ENCODE measurements at regions not wholly inside any gene's neighbourhood (a gene's known extent, or its start where the extent isn't known, plus 50 kb on each side); places are given as distances from the start of the nearest gene placed in this dataset.

DNA sequence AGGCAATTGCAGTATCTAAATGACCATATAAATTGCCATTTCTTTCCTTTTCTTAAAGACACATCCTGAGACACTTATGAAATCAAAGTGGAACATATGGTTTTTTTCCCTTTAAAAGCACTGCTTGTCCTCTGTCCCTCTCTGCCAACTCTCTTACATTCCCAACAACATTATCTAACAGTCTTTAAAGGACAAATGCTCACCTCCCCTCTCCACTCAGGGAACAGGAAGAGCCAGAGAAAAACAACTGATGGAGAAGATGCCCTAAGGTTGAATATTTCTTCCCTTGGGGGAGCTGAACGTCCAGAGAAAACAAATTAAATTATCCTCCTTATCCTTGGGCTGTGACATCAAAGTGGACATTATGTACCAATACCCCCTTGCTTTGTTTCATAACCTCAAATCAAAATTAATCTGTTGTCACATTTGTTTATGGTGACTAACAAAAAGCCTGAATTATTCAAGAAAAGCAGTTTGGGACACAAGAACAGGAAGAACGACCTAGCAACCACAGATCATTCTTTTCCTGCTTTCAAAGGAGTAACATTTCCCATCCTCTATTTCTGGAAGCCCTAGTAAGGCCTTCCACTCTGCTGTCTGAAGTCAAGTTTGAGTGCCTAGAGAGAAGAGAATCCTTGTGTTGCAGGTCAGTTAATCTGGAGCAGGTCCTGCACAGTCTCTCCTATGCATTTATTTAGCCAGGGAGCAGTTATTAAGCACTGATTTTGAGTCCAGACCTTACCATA is 52.6 kb upstream of the PAGE1 start:
- TF ChIP-seq, protein P1, sequence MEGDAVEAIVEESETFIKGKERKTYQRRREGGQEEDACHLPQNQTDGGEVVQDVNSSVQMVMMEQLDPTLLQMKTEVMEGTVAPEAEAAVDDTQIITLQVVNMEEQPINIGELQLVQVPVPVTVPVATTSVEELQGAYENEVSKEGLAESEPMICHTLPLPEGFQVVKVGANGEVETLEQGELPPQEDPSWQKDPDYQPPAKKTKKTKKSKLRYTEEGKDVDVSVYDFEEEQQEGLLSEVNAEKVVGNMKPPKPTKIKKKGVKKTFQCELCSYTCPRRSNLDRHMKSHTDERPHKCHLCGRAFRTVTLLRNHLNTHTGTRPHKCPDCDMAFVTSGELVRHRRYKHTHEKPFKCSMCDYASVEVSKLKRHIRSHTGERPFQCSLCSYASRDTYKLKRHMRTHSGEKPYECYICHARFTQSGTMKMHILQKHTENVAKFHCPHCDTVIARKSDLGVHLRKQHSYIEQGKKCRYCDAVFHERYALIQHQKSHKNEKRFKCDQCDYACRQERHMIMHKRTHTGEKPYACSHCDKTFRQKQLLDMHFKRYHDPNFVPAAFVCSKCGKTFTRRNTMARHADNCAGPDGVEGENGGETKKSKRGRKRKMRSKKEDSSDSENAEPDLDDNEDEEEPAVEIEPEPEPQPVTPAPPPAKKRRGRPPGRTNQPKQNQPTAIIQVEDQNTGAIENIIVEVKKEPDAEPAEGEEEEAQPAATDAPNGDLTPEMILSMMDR (conservative IDR thresholded peaks at IDR 0.05 in 1 of 2, IDR thresholded peaks at IDR 0.05 in 1 of 2; ENCODE audit: low read depth in 1 of 2, low read length in 2 of 2): no peak
- TF ChIP-seq EZH2 (IDR thresholded peaks at IDR 0.05; ENCODE audit: low read length, missing control alignments): no peak
